Memory B cell (primary cell): ENCODE measurements at regions not wholly inside any gene's neighbourhood (a gene's known extent, or its start where the extent isn't known, plus 50 kb on each side); places are given as distances from the start of the nearest gene placed in this dataset.

Experiments
- ATAC-seq: fragments of 150-1000 bp; cut with Tn5 transposase; 2 replicates; pipeline ENCODE4 v1.10.0; 2021; ENCODE audit warnings: low read depth, mild to moderate bottlenecking, moderate library complexity
- DNase-seq, 2 donors: peaks; one replicate each; pipeline ENCODE4 v3.0.0; 2022; ENCODE audit warnings: low spot score in 2 of 2
- H3K27ac Mint-ChIP-seq: one replicate; pipeline ENCODE4 v1.8.0; 2022; ENCODE audit warnings: mild to moderate bottlenecking, moderate library complexity, mixed read lengths
- H3K27me3 Mint-ChIP-seq: one replicate; pipeline ENCODE4 v1.8.0; 2022; ENCODE audit warnings: mixed read lengths
- H3K36me3 Mint-ChIP-seq: one replicate; pipeline ENCODE4 v1.8.0; 2022; ENCODE audit warnings: mild to moderate bottlenecking, mixed read lengths
- H3K4me1 Mint-ChIP-seq: one replicate; pipeline ENCODE4 v1.8.0; 2022; ENCODE audit warnings: mixed read lengths
- H3K4me3 Mint-ChIP-seq: one replicate; pipeline ENCODE4 v1.8.0; 2022; ENCODE audit warnings: mild to moderate bottlenecking, moderate library complexity, mixed read lengths
- H3K9me3 Mint-ChIP-seq: one replicate; pipeline ENCODE4 v1.8.0; 2022; ENCODE audit warnings: mixed read lengths

DNA sequence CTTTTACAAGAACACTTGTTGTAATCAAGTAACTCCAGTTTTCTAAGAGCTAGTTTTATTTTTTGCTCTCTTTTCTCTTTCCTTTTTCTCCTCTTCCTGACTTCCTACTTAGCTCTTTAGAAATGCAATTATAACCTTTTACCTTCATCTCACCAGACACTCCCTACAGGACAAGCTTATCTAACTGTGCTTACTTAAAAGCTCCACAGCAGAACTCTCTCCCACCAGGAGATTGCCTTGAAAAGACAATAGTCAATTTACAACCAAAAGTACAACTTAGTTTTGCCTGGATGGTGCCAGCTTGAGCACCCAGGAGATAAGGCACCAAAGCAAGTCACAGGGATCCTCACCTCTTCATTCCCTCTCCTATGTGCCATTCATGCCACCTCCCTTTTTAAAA is 573.8 kb upstream of the LMCD1 start:
- no peak overlapping the region for H3K4me3 Mint-ChIP-seq

GRCh38 chr3:7929319-7929889 is 572.2 kb upstream of the LMCD1 start:
- H3K9me3 Mint-ChIP-seq: no peaks in the 10 kb centered on the region
- DNase-seq (no peak), ATAC-seq (no peak)
- no peaks in the 10 kb centered on the region for H3K4me1 Mint-ChIP-seq
- H3K27ac Mint-ChIP-seq: no peak overlapping the region
- no peak overlapping the region for H3K4me3 Mint-ChIP-seq
- no peaks in the 10 kb centered on the region for H3K27me3 Mint-ChIP-seq
- no peaks in the 10 kb centered on the region for H3K36me3 Mint-ChIP-seq

More for the DNA sequence above, 573.8 kb upstream of the LMCD1 start:
- no peak for DNase-seq
- Mint-ChIP-seq H3K4me1 (no peaks in the 10 kb centered on the region), H3K36me3 (no peaks in the 10 kb centered on the region), H3K27me3 (no peaks in the 10 kb centered on the region), H3K27ac (no peak overlapping the region), H3K9me3 (peaks cover 2% of the 10 kb centered on the region)
- ATAC-seq: no peak

DNA sequence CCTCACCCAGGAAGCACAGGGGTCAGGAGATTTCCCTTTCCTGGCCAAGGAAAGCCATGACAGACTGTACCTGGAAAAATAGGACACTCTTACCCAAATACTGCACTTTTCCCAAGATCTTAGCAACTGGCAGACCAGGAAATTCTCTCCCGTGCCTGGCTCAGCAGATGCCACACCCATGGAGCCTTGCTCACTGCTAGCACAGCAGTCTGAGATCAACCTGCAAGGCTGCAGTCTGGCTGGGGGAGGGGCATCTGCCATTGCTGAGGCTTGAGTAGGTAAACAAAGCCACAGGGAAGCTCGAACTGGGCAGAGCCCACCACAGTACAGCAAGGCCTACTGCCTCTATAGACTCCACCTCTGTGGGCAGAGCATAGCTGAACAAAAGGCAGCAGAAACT is 567.3 kb upstream of the LMCD1 start:
- no peaks in the 10 kb centered on the region for H3K27me3 Mint-ChIP-seq
- no peaks in the 10 kb centered on the region for H3K4me1 Mint-ChIP-seq
- DNase-seq (no peak), ATAC-seq (no peak)
- H3K27ac Mint-ChIP-seq: no peak overlapping the region
- no peak overlapping the region for H3K4me3 Mint-ChIP-seq
- peaks cover 13% of the 10 kb centered on the region for H3K9me3 Mint-ChIP-seq
- peaks cover 1% of the 10 kb centered on the region for H3K36me3 Mint-ChIP-seq

- peaks cover 1% of the 10 kb centered on the region for H3K9me3 Mint-ChIP-seq
- no peak overlapping the region for H3K27ac Mint-ChIP-seq
- DNase-seq: no peak
- H3K4me1 Mint-ChIP-seq: no peaks in the 10 kb centered on the region
- no peak for ATAC-seq
- H3K36me3 Mint-ChIP-seq: no peaks in the 10 kb centered on the region
- no peaks in the 10 kb centered on the region for H3K27me3 Mint-ChIP-seq
- H3K4me3 Mint-ChIP-seq: no peak overlapping the region
Observed at GRCh38 chr3:7947930-7948329, 553.7 kb upstream of the LMCD1 start.

DNA sequence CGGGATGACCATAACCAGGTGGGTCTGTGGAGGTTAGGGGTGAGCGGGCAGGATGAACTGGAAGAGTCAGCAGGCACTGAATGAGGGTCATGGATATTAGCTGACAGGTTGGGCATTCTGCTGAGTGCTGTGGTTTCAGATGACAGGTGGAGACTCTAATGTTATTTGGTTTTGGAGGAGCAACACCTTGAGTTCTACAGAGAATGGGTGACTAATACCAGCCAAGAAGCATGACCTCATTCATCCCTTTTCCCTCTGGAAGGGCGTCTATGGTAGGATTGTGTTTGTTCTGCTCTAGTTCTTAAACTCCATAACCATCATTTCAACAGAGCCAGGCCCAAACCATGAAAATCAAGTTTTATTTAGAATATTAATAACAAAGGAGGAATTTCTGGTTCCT is 550.7 kb upstream of the LMCD1 start:
- no peaks in the 10 kb centered on the region for H3K27me3 Mint-ChIP-seq
- ATAC-seq: no peak
- no peak for DNase-seq
- no peaks in the 10 kb centered on the region for H3K4me1 Mint-ChIP-seq
- peaks cover 1% of the 10 kb centered on the region for H3K9me3 Mint-ChIP-seq
- H3K4me3 Mint-ChIP-seq: no peak overlapping the region
- H3K27ac Mint-ChIP-seq: no peak overlapping the region
- H3K36me3 Mint-ChIP-seq: no peaks in the 10 kb centered on the region

- H3K27ac Mint-ChIP-seq: no peak overlapping the region
- no peak overlapping the region for H3K4me3 Mint-ChIP-seq
- no peaks in the 10 kb centered on the region for H3K27me3 Mint-ChIP-seq
- H3K4me1 Mint-ChIP-seq: no peaks in the 10 kb centered on the region
- no peaks in the 10 kb centered on the region for H3K36me3 Mint-ChIP-seq
- ATAC-seq (no peak), DNase-seq (no peak)
- peaks cover 1% of the 10 kb centered on the region for H3K9me3 Mint-ChIP-seq
Observed at GRCh38 chr3:7953449-7954014, 548.1 kb upstream of the LMCD1 start.

DNA sequence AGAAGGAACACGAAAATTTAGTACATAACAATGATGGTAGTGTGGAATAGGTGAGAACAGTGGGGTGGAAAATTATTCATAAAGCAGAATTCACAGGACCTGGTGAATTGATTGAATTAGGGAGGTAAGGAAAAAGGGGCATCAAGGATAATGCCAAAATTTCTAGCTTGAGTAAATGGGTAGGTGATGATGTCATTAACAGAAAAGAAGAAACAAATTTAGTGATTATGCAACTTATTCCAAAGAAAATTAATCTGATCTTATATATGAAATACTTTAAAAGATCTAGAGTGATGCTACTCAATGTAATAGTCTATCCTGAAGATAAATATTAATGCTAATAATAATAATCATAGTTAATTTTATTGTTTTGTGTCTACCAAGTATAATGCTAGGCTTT is 544.6 kb upstream of the LMCD1 start:
- no peak overlapping the region for H3K4me3 Mint-ChIP-seq
- DNase-seq: no peak
- H3K27me3 Mint-ChIP-seq: no peaks in the 10 kb centered on the region
- H3K36me3 Mint-ChIP-seq: no peaks in the 10 kb centered on the region
- ATAC-seq: no peak
- H3K27ac Mint-ChIP-seq: no peak overlapping the region
- peaks cover 2% of the 10 kb centered on the region for H3K9me3 Mint-ChIP-seq
- no peaks in the 10 kb centered on the region for H3K4me1 Mint-ChIP-seq

DNA sequence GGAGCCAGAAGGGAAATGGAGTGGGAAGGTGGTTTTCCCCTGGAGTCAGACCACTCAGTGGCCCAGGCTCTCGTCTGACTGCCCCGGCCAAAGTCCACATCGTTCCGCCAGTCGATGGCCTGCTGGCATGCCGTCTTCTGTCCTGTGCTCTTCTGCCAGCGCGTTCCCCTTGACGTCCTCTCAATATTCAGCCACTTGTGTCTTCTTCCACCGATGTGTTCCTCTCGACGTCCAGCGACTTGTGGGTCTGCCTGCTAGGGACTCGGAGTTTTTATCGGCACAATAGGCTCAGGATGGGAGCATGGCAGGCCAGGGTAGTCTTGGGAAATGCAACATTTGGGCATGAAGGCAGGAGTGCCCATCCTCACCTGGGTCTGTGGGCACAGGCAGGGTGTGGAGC is 542.5 kb upstream of the LMCD1 start:
- ATAC-seq (no peak), DNase-seq (no peak)
- peaks cover 2% of the 10 kb centered on the region for H3K9me3 Mint-ChIP-seq
- H3K36me3 Mint-ChIP-seq: no peaks in the 10 kb centered on the region
- H3K27ac Mint-ChIP-seq: no peak overlapping the region
- no peak overlapping the region for H3K4me3 Mint-ChIP-seq
- no peaks in the 10 kb centered on the region for H3K4me1 Mint-ChIP-seq
- H3K27me3 Mint-ChIP-seq: no peaks in the 10 kb centered on the region

DNA sequence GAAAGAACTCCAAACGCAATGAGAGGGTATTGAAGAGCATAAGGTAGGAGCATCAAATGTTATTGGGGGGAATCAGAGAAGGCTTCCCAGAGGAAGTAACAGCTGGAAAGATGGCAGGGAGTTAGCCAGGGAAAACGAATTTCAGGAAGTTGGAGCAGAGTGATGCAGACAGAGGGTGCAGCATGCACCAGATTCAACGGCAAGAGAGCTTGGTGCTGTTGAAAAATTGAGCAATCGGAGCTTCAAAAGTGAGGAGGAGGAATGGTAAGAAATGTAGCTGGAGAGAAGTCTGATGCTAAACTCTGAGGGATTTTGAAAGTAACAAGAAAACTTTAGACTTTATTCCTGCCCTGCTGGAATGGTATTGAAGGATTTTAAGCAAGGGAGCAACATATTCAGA is 541.0 kb upstream of the LMCD1 start:
- ATAC-seq (no peak), DNase-seq (no peak)
- Mint-ChIP-seq H3K4me3 (no peak overlapping the region), H3K27ac (no peak overlapping the region), H3K36me3 (no peaks in the 10 kb centered on the region), H3K27me3 (no peaks in the 10 kb centered on the region), H3K9me3 (peaks cover 2% of the 10 kb centered on the region), H3K4me1 (no peaks in the 10 kb centered on the region)

DNA sequence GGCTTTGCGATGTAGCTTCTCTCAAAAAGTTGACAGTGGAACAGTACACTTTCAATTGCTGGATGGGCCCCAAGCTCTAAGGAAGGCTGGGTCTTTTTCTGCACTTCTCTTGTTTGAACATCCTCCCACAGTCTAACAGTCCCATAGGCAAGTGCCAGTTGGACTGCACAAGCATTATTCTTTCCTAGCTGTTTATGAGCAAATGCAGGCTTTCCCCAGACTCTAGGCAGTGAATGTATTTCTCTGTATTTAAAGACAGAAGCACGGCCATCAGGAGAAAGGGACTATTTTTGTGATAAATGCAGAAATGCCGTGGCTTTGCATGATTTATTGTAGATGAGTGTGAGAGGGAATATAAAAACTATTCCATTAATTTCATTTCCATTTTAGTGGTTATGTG is 539.3 kb upstream of the LMCD1 start:
- H3K27ac Mint-ChIP-seq: no peak overlapping the region
- no peak for ATAC-seq
- no peaks in the 10 kb centered on the region for H3K36me3 Mint-ChIP-seq
- peaks cover 2% of the 10 kb centered on the region for H3K9me3 Mint-ChIP-seq
- no peaks in the 10 kb centered on the region for H3K4me1 Mint-ChIP-seq
- DNase-seq: no peak
- H3K27me3 Mint-ChIP-seq: no peaks in the 10 kb centered on the region
- no peak overlapping the region for H3K4me3 Mint-ChIP-seq

GRCh38 chr3:7964899-7965298 is 536.7 kb upstream of the LMCD1 start:
- Mint-ChIP-seq H3K36me3 (no peaks in the 10 kb centered on the region), H3K27me3 (no peaks in the 10 kb centered on the region), H3K4me1 (no peaks in the 10 kb centered on the region), H3K27ac (no peak overlapping the region), H3K4me3 (no peak overlapping the region), H3K9me3 (peaks cover 2% of the 10 kb centered on the region)
- ATAC-seq (no peak), DNase-seq (no peak)

DNA sequence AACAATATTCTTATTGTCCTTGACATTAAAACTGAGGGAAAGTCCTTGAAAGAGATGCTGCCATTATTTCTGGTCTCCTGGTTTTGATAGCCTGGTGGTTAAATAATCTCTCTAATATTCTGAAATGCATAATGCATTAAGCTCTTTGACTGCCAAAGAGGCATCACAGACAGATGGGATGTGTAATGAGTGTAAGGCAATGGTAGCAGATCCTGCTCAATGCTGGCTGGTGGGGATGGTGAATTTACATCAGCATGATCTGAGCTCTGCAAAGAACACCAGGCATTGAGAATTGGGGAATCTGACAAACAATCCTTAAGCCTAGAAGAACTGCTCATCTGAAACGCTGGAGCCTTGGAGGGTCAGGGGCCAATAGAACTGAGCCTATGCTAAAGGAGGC is 528.6 kb upstream of the LMCD1 start:
- DNase-seq (no peak), ATAC-seq (no peak)
- Mint-ChIP-seq H3K27ac (no peak overlapping the region), H3K36me3 (no peaks in the 10 kb centered on the region), H3K27me3 (no peaks in the 10 kb centered on the region), H3K4me3 (no peak overlapping the region), H3K9me3 (peaks cover 4% of the 10 kb centered on the region), H3K4me1 (no peaks in the 10 kb centered on the region)

DNA sequence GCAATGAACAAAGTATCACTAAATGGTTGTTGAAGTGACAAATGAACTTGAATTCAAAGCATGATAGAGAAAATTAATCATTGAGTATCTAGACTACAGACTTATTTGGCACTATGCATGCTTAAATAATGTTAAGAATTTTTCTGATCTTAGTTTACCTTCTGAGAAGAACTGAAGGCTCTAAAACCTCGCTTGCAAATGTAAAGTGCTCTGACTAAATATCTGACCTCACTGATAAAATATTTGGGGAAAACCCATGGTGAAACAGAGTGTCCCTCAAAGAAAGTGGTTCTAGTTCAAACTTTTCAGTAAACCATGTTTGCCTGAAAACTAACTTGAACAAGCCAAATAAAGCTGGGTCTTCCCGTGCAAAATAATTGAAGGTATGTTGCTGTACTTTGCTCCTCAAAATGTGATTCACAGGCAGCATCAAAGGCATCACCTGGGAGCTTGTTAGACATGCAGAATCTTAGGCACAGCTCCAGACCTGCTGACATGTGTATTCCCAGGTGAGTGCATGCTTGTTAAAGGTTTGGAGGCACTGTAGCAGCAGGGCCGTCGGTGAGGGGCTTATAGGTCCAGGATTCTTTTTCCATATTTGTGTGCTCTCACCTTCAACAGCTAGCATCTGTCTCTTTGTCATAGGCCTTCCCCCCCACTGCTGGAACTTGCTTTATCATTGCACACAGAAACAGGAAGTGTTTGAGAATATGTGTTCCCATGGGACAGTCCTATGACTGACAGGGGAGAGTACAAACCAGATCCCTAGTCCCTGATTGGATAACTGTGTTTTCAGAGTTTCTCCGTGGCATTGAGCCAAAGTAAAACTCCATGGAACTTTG is 524.2 kb upstream of the LMCD1 start:
- no peak overlapping the region for H3K4me3 Mint-ChIP-seq
- DNase-seq: no peak
- ATAC-seq: no peak
- H3K36me3 Mint-ChIP-seq: no peaks in the 10 kb centered on the region
- peaks cover 6% of the 10 kb centered on the region for H3K9me3 Mint-ChIP-seq
- no peak overlapping the region for H3K27ac Mint-ChIP-seq
- no peaks in the 10 kb centered on the region for H3K4me1 Mint-ChIP-seq
- peaks cover 1% of the 10 kb centered on the region for H3K27me3 Mint-ChIP-seq

- Mint-ChIP-seq H3K27me3 (peaks cover 1% of the 10 kb centered on the region), H3K9me3 (peaks cover 6% of the 10 kb centered on the region), H3K4me1 (no peaks in the 10 kb centered on the region), H3K36me3 (no peaks in the 10 kb centered on the region), H3K4me3 (no peak overlapping the region), H3K27ac (no peak overlapping the region)
- DNase-seq (no peak), ATAC-seq (no peak)
Observed at GRCh38 chr3:7978087-7978422, 523.6 kb upstream of the LMCD1 start.

DNA sequence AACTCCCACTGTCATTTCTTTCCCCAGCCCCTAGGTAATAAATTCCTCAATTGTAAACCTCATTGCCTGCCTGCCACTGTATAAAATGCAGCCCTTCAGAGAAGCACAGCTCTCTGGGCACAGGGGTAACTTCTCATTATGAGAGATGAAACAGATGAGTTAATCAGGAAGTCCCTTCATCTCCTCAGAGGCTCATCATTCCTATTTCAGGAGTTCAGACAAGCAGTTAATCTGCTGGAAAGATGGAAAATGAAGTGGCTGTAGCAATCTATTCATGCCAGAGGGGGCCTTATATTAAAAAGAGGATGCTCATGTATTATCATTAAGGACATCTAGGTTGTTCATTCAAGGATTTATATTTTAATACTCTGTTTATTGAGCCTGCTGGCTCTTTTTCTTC is 519.5 kb upstream of the LMCD1 start:
- H3K4me3 Mint-ChIP-seq: no peak overlapping the region
- no peaks in the 10 kb centered on the region for H3K4me1 Mint-ChIP-seq
- DNase-seq: no peak
- no peak overlapping the region for H3K27ac Mint-ChIP-seq
- no peak for ATAC-seq
- peaks cover 5% of the 10 kb centered on the region for H3K9me3 Mint-ChIP-seq
- H3K36me3 Mint-ChIP-seq: no peaks in the 10 kb centered on the region
- H3K27me3 Mint-ChIP-seq: peaks cover 1% of the 10 kb centered on the region
